GM18517 (cell line): ENCODE measurements at regions not wholly inside any gene's neighbourhood (a gene's known extent, or its start where the extent isn't known, plus 50 kb on each side); places are given as distances from the start of the nearest gene placed in this dataset.
"Not testable (repeated sequence)": the region's sequence is repeated elsewhere in the genome, so short reads cannot be mapped to it uniquely, and the experiment has no call there.

ENCODE experiments used
- ATAC-seq: cut with Tn5 transposase; IDR thresholded peaks from one replicate; pipeline ENCODE4 v1.9.1; 2021; ENCODE audit warnings: mild to moderate bottlenecking, moderate library complexity; ENCODE audit not compliant: unreplicated experiment

- ATAC-seq: no peak
Measured at GRCh38 chr2:54065411-54065810, 50.0 kb upstream of the ACYP2 start.

GRCh38 chr2:54063967-54064535 is 51.4 kb upstream of the ACYP2 start:
- no peak for ATAC-seq

GRCh38 chr2:54062401-54062800 is 53.0 kb upstream of the ACYP2 start:
- no peak for ATAC-seq

- no peak for ATAC-seq
Measured at GRCh38 chr2:54061272-54061671, 54.1 kb upstream of the ACYP2 start.

- no peak for ATAC-seq
Measured at GRCh38 chr2:54059986-54060385, 55.4 kb upstream of the ACYP2 start.

- no peak for ATAC-seq
Measured at GRCh38 chr2:54059504-54059903, 55.9 kb upstream of the ACYP2 start.

GRCh38 chr2:54058449-54058848 is 57.0 kb upstream of the ACYP2 start:
- no peak for ATAC-seq

- ATAC-seq: no peak
Measured at GRCh38 chr2:54054774-54055173, 60.6 kb upstream of the ACYP2 start.

GRCh38 chr2:54054271-54054670 is 61.1 kb upstream of the ACYP2 start:
- peak; percentile 87 for ATAC-seq

GRCh38 chr2:54053830-54054229 is 61.6 kb upstream of the ACYP2 start:
- peak; percentile 36 for ATAC-seq

GRCh38 chr2:54052825-54053718 is 62.3 kb upstream of the ACYP2 start:
- peak; percentile 5 for ATAC-seq

- ATAC-seq: no peak
Measured at GRCh38 chr2:54050445-54050844, 65.0 kb upstream of the ACYP2 start.

- ATAC-seq: no peak
Measured at GRCh38 chr2:54049365-54049764, 66.0 kb upstream of the ACYP2 start.

GRCh38 chr2:54048896-54049295 is 66.5 kb upstream of the ACYP2 start:
- ATAC-seq: not testable (repeated sequence)

GRCh38 chr2:54048117-54048785 is 67.2 kb upstream of the ACYP2 start:
- no peak for ATAC-seq

- no peak for ATAC-seq
Measured at GRCh38 chr2:54047658-54048057, 67.8 kb upstream of the ACYP2 start.

- ATAC-seq: no peak
Measured at GRCh38 chr2:54047091-54047490, 68.3 kb upstream of the ACYP2 start.

GRCh38 chr2:54042897-54043620 is 72.3 kb upstream of the PSME4 start:
- no peak for ATAC-seq

- no peak for ATAC-seq
Measured at GRCh38 chr2:54042341-54042740, 71.5 kb upstream of the PSME4 start.

- ATAC-seq: no peak
Measured at GRCh38 chr2:54041135-54041534, 70.3 kb upstream of the PSME4 start.

- ATAC-seq: no peak
Measured at GRCh38 chr2:54040685-54041084, 69.9 kb upstream of the PSME4 start.
